MCF 10A (cell line): ENCODE measurements at regions not wholly inside any gene's neighbourhood (a gene's known extent, or its start where the extent isn't known, plus 50 kb on each side); places are given as distances from the start of the nearest gene placed in this dataset.
A peak's percentile ranks its signal among the peaks of the same experiment; 100 is the strongest.

Experiments
- BruUV-seq: library from RNA; stranded (reverse); fragments of 400-500 nt; replicated peaks from 2 replicates; lab custom pipeline; 2021; lab: Mats Ljungman, UMichigan
- CTCF ChIA-PET: fragments of 300-600 bp; sonication (Branson Sonifier 250); formaldehyde crosslinking; extraction: SDS; loops from one replicate; lab custom pipeline; 2021; ENCODE audit warnings: antibody characterized with exemption, inconsistent platforms; lab: Yijun Ruan, JAX
- POLR2A ChIA-PET: fragments of 300-600, 350-650 bp; sonication (Branson Sonifier 250); formaldehyde crosslinking; extraction: SDS; loops from one replicate; lab custom pipeline; 2020; ENCODE audit warnings: antibody characterized with exemption, inconsistent platforms; lab: Yijun Ruan, JAX
- DNase-seq: peaks from one replicate; pipeline ENCODE4 v3.0.0-alpha.2; 2018; ENCODE audit not compliant: unreplicated experiment
- H3K27ac Mint-ChIP-seq: one replicate; pipeline ENCODE4 v1.8.0; 2022; ENCODE audit warnings: mild to moderate bottlenecking, low read depth, mixed read lengths; ENCODE audit not compliant: unreplicated experiment
- H3K27me3 Mint-ChIP-seq: one replicate; pipeline ENCODE4 v1.8.0; 2022; ENCODE audit warnings: mixed read lengths; ENCODE audit not compliant: insufficient read depth, unreplicated experiment
- H3K36me3 Mint-ChIP-seq: one replicate; pipeline ENCODE4 v1.8.0; 2022; ENCODE audit warnings: mild to moderate bottlenecking, moderate library complexity, mixed read lengths; ENCODE audit not compliant: insufficient read depth, unreplicated experiment
- H3K4me1 Mint-ChIP-seq: one replicate; pipeline ENCODE4 v1.8.0; 2022; ENCODE audit warnings: mixed read lengths; ENCODE audit not compliant: insufficient read depth, unreplicated experiment
- H3K4me3 Mint-ChIP-seq: one replicate; pipeline ENCODE4 v1.8.0; 2022; ENCODE audit warnings: mild to moderate bottlenecking, moderate library complexity, mixed read lengths; ENCODE audit not compliant: unreplicated experiment
- H3K9me3 Mint-ChIP-seq: one replicate; pipeline ENCODE4 v1.8.0; 2022; ENCODE audit warnings: mixed read lengths; ENCODE audit not compliant: unreplicated experiment
- intact Hi-C: fragments of 100-400 bp; cut with micrococcal nuclease; formaldehyde crosslinking; loops from 2 replicates; pipeline ENCODE4 v1.14.1; 2022
- TF ChIP-seq, protein P1 (sequence below): fragments of 200-600 bp; IDR thresholded peaks from one replicate; pipeline ENCODE4 v1.8.0; 2022; ENCODE audit warnings: antibody characterized with exemption, mild to moderate bottlenecking; ENCODE audit not compliant: unreplicated experiment

DNA sequence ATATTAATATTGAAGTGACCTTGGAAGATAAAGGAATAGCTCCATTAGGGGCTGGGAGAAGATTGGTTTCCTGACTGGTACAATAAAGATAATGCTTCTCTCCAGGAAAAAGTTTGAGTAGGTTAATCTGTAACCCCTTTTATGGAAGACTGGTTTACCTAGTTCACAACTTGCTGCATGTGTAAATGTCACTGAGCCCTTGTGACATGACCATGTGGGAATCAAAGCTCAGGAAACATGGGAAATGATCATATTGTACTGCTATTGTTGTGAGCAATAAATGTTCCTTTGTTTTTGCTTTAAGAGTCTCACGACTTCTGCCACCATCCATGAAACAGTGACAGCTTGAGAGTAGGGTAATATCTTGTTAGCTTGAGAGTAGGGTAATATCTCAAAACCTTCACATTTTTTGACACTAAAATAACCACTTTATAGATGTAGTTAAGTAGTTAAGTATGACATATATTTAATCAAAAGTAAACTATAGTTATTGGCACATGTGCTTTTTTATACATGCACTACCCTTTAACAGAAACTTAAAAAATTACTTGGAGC, 1338.6 kb downstream of the FSCB start:
- Mint-ChIP-seq H3K27me3 (no peaks in the 10 kb centered on the region), H3K9me3 (peaks cover 8% of the 10 kb centered on the region), H3K4me1 (peaks cover 5% of the 10 kb centered on the region), H3K4me3 (no peak overlapping the region), H3K27ac (no peak overlapping the region), H3K36me3 (no peaks in the 10 kb centered on the region)
- TF ChIP-seq, protein P1, sequence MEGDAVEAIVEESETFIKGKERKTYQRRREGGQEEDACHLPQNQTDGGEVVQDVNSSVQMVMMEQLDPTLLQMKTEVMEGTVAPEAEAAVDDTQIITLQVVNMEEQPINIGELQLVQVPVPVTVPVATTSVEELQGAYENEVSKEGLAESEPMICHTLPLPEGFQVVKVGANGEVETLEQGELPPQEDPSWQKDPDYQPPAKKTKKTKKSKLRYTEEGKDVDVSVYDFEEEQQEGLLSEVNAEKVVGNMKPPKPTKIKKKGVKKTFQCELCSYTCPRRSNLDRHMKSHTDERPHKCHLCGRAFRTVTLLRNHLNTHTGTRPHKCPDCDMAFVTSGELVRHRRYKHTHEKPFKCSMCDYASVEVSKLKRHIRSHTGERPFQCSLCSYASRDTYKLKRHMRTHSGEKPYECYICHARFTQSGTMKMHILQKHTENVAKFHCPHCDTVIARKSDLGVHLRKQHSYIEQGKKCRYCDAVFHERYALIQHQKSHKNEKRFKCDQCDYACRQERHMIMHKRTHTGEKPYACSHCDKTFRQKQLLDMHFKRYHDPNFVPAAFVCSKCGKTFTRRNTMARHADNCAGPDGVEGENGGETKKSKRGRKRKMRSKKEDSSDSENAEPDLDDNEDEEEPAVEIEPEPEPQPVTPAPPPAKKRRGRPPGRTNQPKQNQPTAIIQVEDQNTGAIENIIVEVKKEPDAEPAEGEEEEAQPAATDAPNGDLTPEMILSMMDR = no peak
- ChIA-PET CTCF (interaction anchor here (1.0 to 1.2 kb wide), 2 partner anchors 14 to 35 kb away, joined by 3 read pairs; no protein-coding TSS in a partner anchor), POLR2A (no interaction called here)
- BruUV-seq = no TSS peak
- intact Hi-C loops = no loop called here
- DNase-seq = no peak

DNA sequence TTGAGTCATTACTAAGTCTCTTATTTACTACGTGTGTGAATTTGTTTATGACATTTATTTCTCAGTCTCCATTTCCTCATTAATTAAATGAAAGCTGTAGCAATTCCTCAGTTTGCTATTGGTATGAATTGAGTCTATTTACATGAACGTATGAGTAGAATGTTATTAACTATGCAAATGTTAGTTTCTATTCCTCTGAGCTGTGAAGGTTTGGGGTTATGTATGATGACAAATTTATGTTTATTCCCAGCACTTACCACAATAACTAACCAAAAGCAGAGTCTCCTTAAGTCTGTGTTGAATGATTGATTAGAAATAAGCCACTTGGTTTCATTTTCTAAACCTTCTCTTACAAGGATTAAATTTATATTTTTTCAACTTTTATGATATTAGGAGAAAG, 1340.9 kb downstream of the FSCB start:
- H3K27ac Mint-ChIP-seq = no peak overlapping the region
- H3K4me1 Mint-ChIP-seq = peaks cover 3% of the 10 kb centered on the region
- no peak for DNase-seq
- no TSS peak for BruUV-seq
- intact Hi-C loops = no loop called here
- POLR2A ChIA-PET = no interaction called here
- H3K36me3 Mint-ChIP-seq = no peaks in the 10 kb centered on the region
- H3K9me3 Mint-ChIP-seq = peaks cover 6% of the 10 kb centered on the region
- CTCF ChIA-PET = no interaction called here
- TF ChIP-seq, protein P1 = no peak
- H3K27me3 Mint-ChIP-seq = no peaks in the 10 kb centered on the region
- no peak overlapping the region for H3K4me3 Mint-ChIP-seq

DNA sequence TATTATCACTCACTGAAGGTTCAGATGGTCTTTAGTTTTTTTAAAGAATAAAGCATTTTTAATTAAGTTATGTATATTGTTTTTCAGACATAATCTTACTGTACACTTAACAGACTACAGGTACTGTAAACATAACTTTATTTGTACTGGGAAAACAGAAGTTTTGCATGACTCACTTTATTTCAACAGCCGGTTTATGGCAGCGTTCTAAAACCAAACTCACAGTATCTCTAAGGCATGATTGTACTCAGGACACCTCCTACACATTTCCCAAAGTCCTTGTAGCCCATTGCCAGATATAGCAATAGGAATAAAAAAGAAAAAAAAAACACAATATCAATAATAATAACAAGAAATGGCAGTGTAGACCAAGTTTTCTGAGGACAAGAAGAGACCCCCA, 1341.4 kb downstream of the FSCB start:
- peaks cover under 1% of the 10 kb centered on the region for H3K9me3 Mint-ChIP-seq
- H3K27ac Mint-ChIP-seq = no peak overlapping the region
- H3K4me1 Mint-ChIP-seq = peaks cover 6% of the 10 kb centered on the region
- ChIA-PET POLR2A (no interaction called here), CTCF (interaction anchor here (0.6 kb wide), 1 partner anchor 27 kb away, joined by 3 read pairs; no protein-coding TSS in a partner anchor)
- H3K27me3 Mint-ChIP-seq = no peaks in the 10 kb centered on the region
- peak; percentile 41 for DNase-seq
- intact Hi-C loops = no loop called here
- TF ChIP-seq, protein P1 = no peak
- BruUV-seq = no TSS peak
- no peaks in the 10 kb centered on the region for H3K36me3 Mint-ChIP-seq
- no peak overlapping the region for H3K4me3 Mint-ChIP-seq

DNA sequence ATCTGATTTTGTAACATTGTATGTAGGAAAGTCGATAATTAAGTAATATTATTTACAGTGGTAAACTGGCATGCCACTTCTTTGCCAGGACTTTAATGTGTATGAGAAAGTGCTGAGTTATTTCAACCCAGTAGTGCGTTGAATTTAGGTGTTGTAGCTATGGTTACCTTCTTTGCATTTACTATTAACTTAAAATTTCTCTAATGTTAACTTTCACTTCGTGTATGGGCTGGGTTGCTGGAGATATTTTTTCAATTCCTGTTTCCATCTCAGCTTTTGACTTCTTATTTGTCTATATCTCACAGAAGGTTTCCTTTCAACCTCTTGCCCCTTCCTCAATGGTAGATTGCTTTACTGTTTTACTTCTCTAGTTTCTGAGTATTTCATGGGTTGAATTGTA, 1345.6 kb downstream of the FSCB start:
- POLR2A ChIA-PET = no interaction called here
- BruUV-seq = no TSS peak
- peaks cover 6% of the 10 kb centered on the region for H3K4me1 Mint-ChIP-seq

More for the DNA sequence above, 1345.6 kb downstream of the FSCB start:
- no peaks in the 10 kb centered on the region for H3K36me3 Mint-ChIP-seq
- no peak overlapping the region for H3K4me3 Mint-ChIP-seq
- intact Hi-C loops = no loop called here
- no peak for DNase-seq
- TF ChIP-seq, protein P1 = no peak
- H3K27me3 Mint-ChIP-seq = no peaks in the 10 kb centered on the region
- CTCF ChIA-PET = no interaction called here
- H3K27ac Mint-ChIP-seq = no peak overlapping the region
- no peaks in the 10 kb centered on the region for H3K9me3 Mint-ChIP-seq
